Esophagus (tissue), 2 donors: ENCODE measurements at regions not wholly inside any gene's neighbourhood (a gene's known extent, or its start where the extent isn't known, plus 50 kb on each side); places are given as distances from the start of the nearest gene placed in this dataset.

Experiments used
- H3K27ac ChIP-seq, 2 donors: one replicate each; pipeline ENCODE4 v1.5.1; 2013; ENCODE audit warnings: low read depth in 2 of 2, mild to moderate bottlenecking in 2 of 2, inconsistent platforms in 1 of 2, low read length in 1 of 2, moderate library complexity in 1 of 2
- H3K27me3 ChIP-seq, 2 donors: one replicate each; pipeline ENCODE4 v1.6.1; 2013; ENCODE audit warnings: low read length in 2 of 2, control low read depth in 1 of 2, mild to moderate bottlenecking in 1 of 2; ENCODE audit not compliant: insufficient read depth in 2 of 2, control insufficient read depth in 1 of 2
- H3K36me3 ChIP-seq, 2 donors: one replicate each; pipeline ENCODE4 v1.6.1; 2013; ENCODE audit warnings: low read length in 1 of 2; ENCODE audit not compliant: control insufficient read depth in 2 of 2, insufficient read depth in 2 of 2
- H3K4me1 ChIP-seq, 2 donors: one replicate each; pipeline ENCODE4 v1.6.1; 2013; ENCODE audit warnings: low read length in 1 of 2; ENCODE audit not compliant: control insufficient read depth in 2 of 2, insufficient read depth in 2 of 2
- H3K4me3 ChIP-seq, 2 donors: one replicate each; pipeline ENCODE4 v1.5.1; 2013; ENCODE audit warnings: low read length in 2 of 2, mild to moderate bottlenecking in 2 of 2, low read depth in 1 of 2, moderate library complexity in 1 of 2
- H3K9me3 ChIP-seq, 2 donors: one replicate each; pipeline ENCODE4 v1.6.1; 2013; ENCODE audit warnings: mild to moderate bottlenecking in 2 of 2, low read depth in 1 of 2, low read length in 1 of 2, moderate library complexity in 1 of 2; ENCODE audit not compliant: control insufficient read depth in 2 of 2, insufficient read depth in 1 of 2
- WGBS, 2 donors: extraction: QIAGEN DNeasy Blood & Tissue Kit; methylation state at CpG; one replicate each; pipeline ENCODE4 v1.1.7; 2013; 5-methylcytosine and 5-hydroxymethylcytosine counted together
- donor health status: healthy with polysubstance abuse.
- donor health status: Bipolar disorder and iron deficiency.

DNA sequence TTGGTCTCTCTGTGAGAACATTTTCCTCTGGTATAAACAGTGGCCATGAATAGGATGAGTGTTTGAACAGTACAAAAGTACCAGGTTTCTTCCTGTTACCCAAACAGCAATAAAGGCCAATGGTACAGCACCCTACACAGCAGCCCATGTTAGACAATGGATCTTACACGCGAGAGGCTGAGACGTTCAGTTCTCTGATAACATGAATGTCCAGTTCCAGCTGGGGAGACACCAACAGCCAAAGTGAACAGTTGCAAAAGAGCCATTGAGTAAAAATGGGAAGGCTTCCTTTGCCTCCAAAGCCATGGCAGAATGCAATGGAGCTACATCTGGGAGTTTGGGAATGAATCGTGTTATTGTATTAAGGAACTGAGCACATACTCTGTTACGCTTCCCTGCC lies 246.8 kb upstream of the SGK1 start:
- Histone ChIP-seq H3K36me3 (no peaks in the 10 kb centered on the region), H3K4me3 (no peak overlapping the region), H3K4me1 (no peaks in the 10 kb centered on the region), H3K27ac (no peak overlapping the region), H3K27me3 (no peaks in the 10 kb centered on the region), H3K9me3 (no peaks in the 10 kb centered on the region)
- 92 to 93% methylated on average over 5 of the region's 5 CpGs for WGBS, 2 donors

DNA sequence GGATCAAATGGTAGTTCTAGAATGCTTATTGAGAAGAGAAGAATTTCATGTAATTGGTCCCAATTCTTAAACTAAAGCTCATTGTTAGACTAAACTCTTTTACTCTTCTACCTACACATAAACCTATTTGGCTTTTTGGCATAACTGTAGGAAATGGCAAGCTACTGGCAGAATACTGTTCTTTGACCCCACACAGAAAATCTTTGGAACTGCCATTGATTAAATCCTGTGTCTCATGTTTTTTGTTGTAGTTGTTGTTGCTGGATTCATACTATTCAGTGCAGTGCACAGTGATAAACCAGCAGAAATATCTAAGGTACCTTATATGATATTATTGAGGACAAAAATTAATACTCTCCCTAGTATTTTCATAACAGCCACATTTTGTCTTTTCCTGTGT lies 242.1 kb upstream of the SGK1 start:
- Histone ChIP-seq H3K4me1 (no peaks in the 10 kb centered on the region), H3K4me3 (no peak overlapping the region), H3K27me3 (no peaks in the 10 kb centered on the region)

DNA sequence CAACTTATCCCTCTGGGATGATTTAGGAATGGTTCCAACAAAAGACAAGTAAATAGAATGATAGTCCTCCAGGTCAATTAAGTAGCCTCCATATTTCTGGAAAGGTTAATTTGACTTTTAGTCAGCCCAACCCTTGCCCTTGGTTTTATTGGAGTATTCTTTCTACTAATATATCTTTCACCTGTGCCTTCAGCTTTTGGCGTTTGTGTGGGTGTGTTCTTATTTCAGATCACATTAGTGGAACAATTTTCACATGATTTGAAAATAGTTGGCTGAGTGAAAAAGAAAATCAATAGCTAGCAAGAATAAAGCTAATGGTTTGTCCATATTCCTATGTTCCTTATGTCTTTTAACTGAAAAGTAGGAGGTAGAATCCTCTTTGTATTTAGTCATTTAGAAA lies 239.6 kb upstream of the SGK1 start:
- no peaks in the 10 kb centered on the region for H3K36me3 ChIP-seq
- no peaks in the 10 kb centered on the region for H3K4me1 ChIP-seq
- H3K9me3 ChIP-seq: no peaks in the 10 kb centered on the region
- H3K27me3 ChIP-seq: no peaks in the 10 kb centered on the region
- no peak overlapping the region for H3K4me3 ChIP-seq
- no peak overlapping the region for H3K27ac ChIP-seq
- 64 to 74% methylated on average over 1 of the region's 1 CpG for WGBS, 2 donors

More for the DNA sequence above, 242.1 kb upstream of the SGK1 start:
- Histone ChIP-seq H3K36me3 (no peaks in the 10 kb centered on the region), H3K27ac (no peak overlapping the region), H3K9me3 (no peaks in the 10 kb centered on the region)

DNA sequence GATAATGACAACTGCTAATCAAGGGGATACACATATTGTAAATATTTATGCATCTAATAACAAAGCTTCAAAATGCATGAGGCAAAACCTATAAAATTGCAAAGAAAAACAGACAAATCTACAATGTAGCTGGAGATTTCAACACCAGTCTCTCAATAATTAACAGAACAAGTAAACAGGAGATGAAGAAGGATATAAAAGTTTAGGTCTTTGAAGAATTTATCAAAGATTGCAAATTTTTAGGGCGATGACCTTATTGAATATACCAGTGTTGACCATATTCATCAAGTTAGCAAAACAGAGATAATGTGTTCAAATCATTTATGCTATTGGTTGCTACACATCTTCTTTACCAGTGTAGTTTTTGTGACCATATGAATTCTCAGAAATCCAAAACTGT lies 237.8 kb upstream of the SGK1 start:
- Histone ChIP-seq H3K4me1 (no peaks in the 10 kb centered on the region), H3K4me3 (no peak overlapping the region), H3K27me3 (no peaks in the 10 kb centered on the region), H3K9me3 (no peaks in the 10 kb centered on the region), H3K27ac (no peak overlapping the region), H3K36me3 (no peaks in the 10 kb centered on the region)
- 79 to 94% methylated on average over 1 of the region's 1 CpG for WGBS, 2 donors

DNA sequence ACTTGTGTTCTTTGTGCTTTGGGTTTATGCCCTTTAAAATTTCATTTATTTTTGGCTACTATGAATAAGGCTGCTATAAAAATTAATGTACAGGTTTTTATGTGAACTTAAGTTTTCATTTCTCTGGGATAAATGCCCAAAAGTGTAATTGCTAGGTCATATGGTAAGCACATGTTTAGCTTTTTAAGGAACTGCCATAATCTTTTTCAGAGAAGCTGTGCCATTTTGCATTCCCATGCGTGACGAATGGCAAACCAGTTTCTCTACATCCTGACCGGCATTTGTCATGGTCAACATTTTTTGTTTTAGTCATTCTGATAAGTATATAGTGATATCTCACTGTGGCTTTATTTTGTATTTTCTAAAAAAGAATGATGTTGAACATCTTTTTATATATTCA lies 236.0 kb upstream of the SGK1 start:
- H3K9me3 ChIP-seq: no peaks in the 10 kb centered on the region
- H3K36me3 ChIP-seq: no peaks in the 10 kb centered on the region
- 65 to 83% methylated on average over 3 of the region's 3 CpGs for WGBS, 2 donors
- H3K4me1 ChIP-seq: no peaks in the 10 kb centered on the region
- H3K27ac ChIP-seq: no peak overlapping the region
- H3K4me3 ChIP-seq: no peak overlapping the region
- H3K27me3 ChIP-seq: no peaks in the 10 kb centered on the region

DNA sequence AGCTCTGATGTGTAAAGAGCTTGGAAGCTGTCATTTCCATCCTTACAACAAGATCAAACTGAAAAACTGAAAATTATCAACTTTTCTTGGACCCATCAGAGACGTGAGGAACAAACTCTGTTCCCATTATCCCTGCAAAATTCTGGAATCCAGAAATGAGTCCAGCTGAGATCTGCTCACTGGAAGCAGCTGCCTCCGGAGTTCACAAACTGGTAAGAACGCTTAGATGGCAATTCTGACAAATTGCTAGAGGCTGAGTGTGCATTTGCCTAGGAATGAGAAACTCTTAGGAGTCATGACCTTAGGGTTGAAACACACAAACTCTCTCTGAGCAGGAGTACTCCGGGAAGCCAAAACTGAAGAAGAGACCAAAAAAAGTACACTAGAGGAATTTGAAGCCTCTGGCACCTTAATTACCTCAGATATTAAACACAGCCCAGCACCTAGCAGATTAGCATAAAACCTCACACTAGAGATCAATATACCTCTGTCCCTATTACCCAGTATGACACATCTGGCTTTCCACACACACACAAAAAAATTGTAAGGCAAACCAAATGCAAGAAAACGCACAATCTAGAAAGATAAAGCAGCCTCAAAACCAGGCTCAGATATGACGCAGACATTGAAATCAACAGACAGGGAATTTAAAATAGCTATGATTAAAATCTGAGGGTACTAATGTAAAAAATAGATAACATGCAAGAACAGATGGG lies 233.5 kb upstream of the SGK1 start:
- 52 to 54% methylated on average over 6 of the region's 6 CpGs for WGBS, 2 donors
- no peak overlapping the region for H3K27ac ChIP-seq
- no peaks in the 10 kb centered on the region for H3K4me1 ChIP-seq

DNA sequence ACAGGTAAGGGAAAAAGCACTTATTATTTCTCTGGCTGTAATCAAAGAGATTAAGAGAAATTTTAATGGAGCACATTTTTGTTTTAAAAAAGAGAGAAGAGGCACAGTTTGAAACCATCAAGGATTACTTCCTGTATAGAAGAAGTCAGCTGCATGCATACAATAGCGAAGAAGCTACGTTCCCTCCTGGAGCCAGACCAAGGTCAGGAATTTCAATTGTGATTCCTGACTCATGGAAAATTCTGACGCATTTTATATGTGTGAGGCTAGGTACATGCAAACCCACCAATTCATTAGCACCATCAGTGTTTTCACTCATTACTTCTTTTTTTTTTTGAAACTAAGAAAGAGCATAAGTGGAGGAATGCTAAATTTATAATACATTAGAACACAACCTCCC lies 232.7 kb upstream of the SGK1 start:
- no peak overlapping the region for H3K27ac ChIP-seq

More for the DNA sequence above, 233.5 kb upstream of the SGK1 start:
- Histone ChIP-seq H3K9me3 (no peaks in the 10 kb centered on the region), H3K4me3 (no peak overlapping the region), H3K27me3 (no peaks in the 10 kb centered on the region), H3K36me3 (no peaks in the 10 kb centered on the region)

DNA sequence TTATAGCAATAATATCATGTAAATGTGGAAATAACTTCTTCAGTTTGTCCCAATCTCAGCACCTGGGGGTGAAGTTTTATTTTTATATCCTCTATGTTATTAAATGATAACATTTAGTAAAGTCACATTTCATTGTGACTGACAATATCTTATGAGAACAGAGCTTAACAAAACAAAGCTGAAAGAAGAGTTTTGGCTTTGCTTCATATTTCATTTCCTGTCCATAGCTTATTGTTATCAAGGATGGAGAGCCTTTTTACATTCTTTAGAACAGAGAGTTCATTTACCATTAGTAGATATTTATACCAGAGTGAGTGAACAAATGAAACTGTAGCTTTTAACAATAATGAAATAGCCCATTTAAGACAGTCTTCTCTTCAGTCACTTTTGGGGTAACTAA lies 231.9 kb upstream of the SGK1 start:
- no peaks in the 10 kb centered on the region for H3K9me3 ChIP-seq
- H3K4me1 ChIP-seq: no peaks in the 10 kb centered on the region
- H3K36me3 ChIP-seq: no peaks in the 10 kb centered on the region
- H3K27me3 ChIP-seq: no peaks in the 10 kb centered on the region
- H3K4me3 ChIP-seq: no peak overlapping the region
- H3K27ac ChIP-seq: no peak overlapping the region

More for the DNA sequence above, 232.7 kb upstream of the SGK1 start:
- H3K4me1 ChIP-seq: no peaks in the 10 kb centered on the region
- H3K36me3 ChIP-seq: no peaks in the 10 kb centered on the region
- H3K9me3 ChIP-seq: no peaks in the 10 kb centered on the region
- H3K27me3 ChIP-seq: no peaks in the 10 kb centered on the region
- 60 to 66% methylated on average over 3 of the region's 3 CpGs for WGBS, 2 donors
- H3K4me3 ChIP-seq: no peak overlapping the region

DNA sequence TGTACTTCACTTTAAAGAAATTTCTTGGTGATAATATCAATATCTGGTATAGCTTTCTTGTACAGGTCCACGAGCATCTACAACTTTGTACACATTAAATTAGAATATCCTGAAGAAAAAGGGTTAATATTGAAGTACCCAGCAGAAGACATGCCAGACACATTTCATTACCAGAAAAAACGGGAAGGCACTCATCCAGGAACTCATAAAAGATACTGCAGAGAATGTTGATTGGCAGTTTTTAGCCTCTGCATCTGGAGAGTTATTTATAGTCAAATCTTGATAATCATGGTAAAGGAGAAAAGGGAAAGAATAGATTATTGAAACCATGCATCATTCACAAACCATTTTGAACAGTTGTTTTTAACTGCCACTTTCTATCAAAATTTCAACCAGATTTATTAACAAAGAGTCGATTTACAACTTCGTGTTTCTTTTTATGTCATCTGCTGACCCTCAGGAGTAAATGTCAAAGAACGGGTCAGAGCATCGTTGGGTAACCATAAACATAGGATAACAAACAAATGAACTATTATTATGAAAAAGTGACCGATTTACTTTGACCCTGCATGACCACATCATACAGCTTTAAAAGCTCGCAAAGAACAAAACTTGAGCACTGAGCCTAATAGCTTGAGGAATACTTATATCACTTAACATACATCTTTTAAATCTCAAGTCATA lies 229.2 kb upstream of the SGK1 start:
- no peaks in the 10 kb centered on the region for H3K4me1 ChIP-seq
- no peaks in the 10 kb centered on the region for H3K36me3 ChIP-seq
- H3K27me3 ChIP-seq: no peaks in the 10 kb centered on the region
- H3K27ac ChIP-seq: no peak overlapping the region
- H3K9me3 ChIP-seq: no peaks in the 10 kb centered on the region
- 72 to 73% methylated on average over 8 of the region's 8 CpGs for WGBS, 2 donors
- no peak overlapping the region for H3K4me3 ChIP-seq

DNA sequence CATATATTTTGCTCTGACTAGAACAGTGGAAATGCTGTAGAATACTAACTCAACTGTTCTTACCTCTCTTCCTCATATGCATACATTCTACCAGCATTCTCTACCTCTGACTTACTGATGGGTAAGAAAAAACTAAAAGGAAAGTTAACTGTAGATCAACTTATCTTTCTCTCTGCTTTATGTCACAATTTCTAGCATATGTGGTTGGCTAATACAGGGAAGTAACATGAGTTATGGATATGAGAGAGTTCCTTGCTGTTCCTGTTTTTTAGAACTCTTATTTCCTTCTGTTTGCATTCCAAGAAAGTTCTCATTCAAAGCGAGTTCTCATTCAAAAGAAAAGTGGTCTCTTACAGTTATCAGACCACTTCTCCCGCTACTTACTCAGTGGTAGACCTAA lies 226.8 kb upstream of the SGK1 start:
- 90 to 91% methylated on average over 2 of the region's 2 CpGs for WGBS, 2 donors
- Histone ChIP-seq H3K4me1 (no peaks in the 10 kb centered on the region), H3K9me3 (no peaks in the 10 kb centered on the region), H3K4me3 (no peak overlapping the region), H3K27ac (no peak overlapping the region), H3K27me3 (no peaks in the 10 kb centered on the region), H3K36me3 (no peaks in the 10 kb centered on the region)
